Vagina (tissue), 2 donors: ENCODE measurements at regions not wholly inside any gene's neighbourhood (a gene's known extent, or its start where the extent isn't known, plus 50 kb on each side); places are given as distances from the start of the nearest gene placed in this dataset.

Experiments used
- POLR2AphosphoS5 ChIP-seq, 2 donors: sonication (generic); formaldehyde crosslinking; IDR thresholded peaks; one replicate each; pipeline ENCODE4 v1.9.0; 2017; ENCODE audit warnings: antibody characterized with exemption in 2 of 2, mild to moderate bottlenecking in 2 of 2, low read depth in 1 of 2; ENCODE audit not compliant: insufficient read depth in 1 of 2
- TF ChIP-seq, protein P1 (sequence below), 3 experiments: fragments of 450-650 bp in 2 of 3; fragments of 200-600 bp in 1 of 3; sonication (generic) in 1 of 3; IDR thresholded peaks; one replicate each; pipeline ENCODE4 v1.5.1; 2017 to 2019; ENCODE audit warnings: antibody characterized with exemption in 3 of 3, mild to moderate bottlenecking in 2 of 3, moderate library complexity in 2 of 3

GRCh38 chr3:22606938-22607337 lies 596.2 kb upstream of the UBE2E2 start:
- TF ChIP-seq, protein P1, sequence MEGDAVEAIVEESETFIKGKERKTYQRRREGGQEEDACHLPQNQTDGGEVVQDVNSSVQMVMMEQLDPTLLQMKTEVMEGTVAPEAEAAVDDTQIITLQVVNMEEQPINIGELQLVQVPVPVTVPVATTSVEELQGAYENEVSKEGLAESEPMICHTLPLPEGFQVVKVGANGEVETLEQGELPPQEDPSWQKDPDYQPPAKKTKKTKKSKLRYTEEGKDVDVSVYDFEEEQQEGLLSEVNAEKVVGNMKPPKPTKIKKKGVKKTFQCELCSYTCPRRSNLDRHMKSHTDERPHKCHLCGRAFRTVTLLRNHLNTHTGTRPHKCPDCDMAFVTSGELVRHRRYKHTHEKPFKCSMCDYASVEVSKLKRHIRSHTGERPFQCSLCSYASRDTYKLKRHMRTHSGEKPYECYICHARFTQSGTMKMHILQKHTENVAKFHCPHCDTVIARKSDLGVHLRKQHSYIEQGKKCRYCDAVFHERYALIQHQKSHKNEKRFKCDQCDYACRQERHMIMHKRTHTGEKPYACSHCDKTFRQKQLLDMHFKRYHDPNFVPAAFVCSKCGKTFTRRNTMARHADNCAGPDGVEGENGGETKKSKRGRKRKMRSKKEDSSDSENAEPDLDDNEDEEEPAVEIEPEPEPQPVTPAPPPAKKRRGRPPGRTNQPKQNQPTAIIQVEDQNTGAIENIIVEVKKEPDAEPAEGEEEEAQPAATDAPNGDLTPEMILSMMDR (IDR thresholded peaks at IDR 0.05), result no peak
- no peak for TF ChIP-seq POLR2AphosphoS5 (IDR thresholded peaks at IDR 0.05; ENCODE audit: insufficient read depth in 1 of 2, low read depth in 1 of 2)
